PC-9 (cell line): ENCODE measurements at regions not wholly inside any gene's neighbourhood (a gene's known extent, or its start where the extent isn't known, plus 50 kb on each side); places are given as distances from the start of the nearest gene placed in this dataset.

ENCODE experiments used
- BruUV-seq: library from RNA; stranded (reverse); fragments of 400-500 nt; replicated peaks from 2 replicates; lab custom pipeline; 2021; lab: Mats Ljungman, UMichigan
- CTCF ChIA-PET: fragments of 300-600 bp; sonication (Branson Sonifier 250); formaldehyde crosslinking; loops from one replicate; lab custom pipeline; 2022; ENCODE audit warnings: antibody characterized with exemption; lab: Charles Lee
- POLR2A ChIA-PET: fragments of 300-600 bp; sonication (Branson Sonifier 250); formaldehyde crosslinking; loops from one replicate; lab custom pipeline; 2022; ENCODE audit warnings: antibody characterized with exemption; ENCODE audit not compliant: unreplicated experiment; lab: Charles Lee
- DNase-seq, 2 experiments: peaks; one replicate each; pipeline versions ENCODE4 v3.0.0 to v3.0.0-alpha.2; 2015 to 2022; ENCODE audit warnings: mixed read lengths in 1 of 2
- H2AFZ ChIP-seq: fragments of 200-600 bp; sonication (generic); 2 replicates; pipeline ENCODE4 v1.8.1; 2017; ENCODE audit warnings: antibody characterized with exemption
- H3F3A ChIP-seq: fragments of 200-600 bp; sonication (generic); 2 replicates; pipeline ENCODE4 v1.8.1; 2017; ENCODE audit warnings: antibody characterized with exemption, mild to moderate bottlenecking, low read depth; ENCODE audit not compliant: insufficient read depth
- H3K27ac ChIP-seq: fragments of 200-600 bp; sonication (generic); 2 replicates; pipeline ENCODE4 v1.6.1; 2016; ENCODE audit warnings: mixed run types
- H3K27me3 ChIP-seq: fragments of 200-600 bp; sonication (generic); 2 replicates; pipeline ENCODE4 v1.6.1; 2016; ENCODE audit warnings: low read depth, mixed run types; ENCODE audit not compliant: insufficient read depth
- H3K36me3 ChIP-seq: fragments of 200-600 bp; sonication (generic); 2 replicates; pipeline ENCODE4 v1.6.1; 2016; ENCODE audit warnings: low read depth, mixed run types
- H3K4me1 ChIP-seq: fragments of 200-600 bp; sonication (generic); replicated peaks from 2 replicates; pipeline ENCODE4 v1.6.1; 2016; ENCODE audit warnings: mixed run types; ENCODE audit not compliant: insufficient read depth
- H3K4me2 ChIP-seq: fragments of 200-600 bp; sonication (generic); 2 replicates; pipeline ENCODE4 v1.6.1; 2017; ENCODE audit warnings: mixed run types
- H3K4me3 ChIP-seq: fragments of 200-600 bp; sonication (generic); 2 replicates; pipeline ENCODE4 v1.6.1; 2016; ENCODE audit warnings: mixed run types
- H3K79me2 ChIP-seq: fragments of 200-600 bp; sonication (generic); 2 replicates; pipeline ENCODE4 v1.6.1; 2017; ENCODE audit warnings: low read depth, mixed run types
- H3K9me2 ChIP-seq: fragments of 200-600 bp; sonication (generic); 2 replicates; pipeline ENCODE4 v1.8.1; 2017; ENCODE audit warnings: mild to moderate bottlenecking; ENCODE audit not compliant: insufficient read depth
- H3K9me3 ChIP-seq: fragments of 200-600 bp; sonication (generic); 2 replicates; pipeline ENCODE4 v1.8.1; 2016; ENCODE audit warnings: low read depth; ENCODE audit not compliant: insufficient read depth
- H4K20me1 ChIP-seq: fragments of 200-600 bp; sonication (generic); 2 replicates; pipeline ENCODE4 v1.8.1; 2017; ENCODE audit not compliant: insufficient read depth
- EZH2 ChIP-seq: fragments of 200-600 bp; sonication (generic); IDR thresholded peaks from 2 replicates; pipeline ENCODE4 v1.8.0; 2017; ENCODE audit warnings: antibody characterized with exemption, low read depth
- intact Hi-C: fragments of 100-400 bp; cut with micrococcal nuclease; formaldehyde crosslinking; loops from one replicate; pipeline ENCODE4 v1.10.0; 2022; ENCODE audit not compliant: unreplicated experiment
- TF ChIP-seq, protein P1 (sequence below): fragments of 200-600 bp; sonication (generic); conservative IDR thresholded peaks from 2 replicates; pipeline ENCODE4 v1.6.1; 2017; ENCODE audit warnings: mixed run types, antibody characterized with exemption, mild to moderate bottlenecking, moderate library complexity

DNA sequence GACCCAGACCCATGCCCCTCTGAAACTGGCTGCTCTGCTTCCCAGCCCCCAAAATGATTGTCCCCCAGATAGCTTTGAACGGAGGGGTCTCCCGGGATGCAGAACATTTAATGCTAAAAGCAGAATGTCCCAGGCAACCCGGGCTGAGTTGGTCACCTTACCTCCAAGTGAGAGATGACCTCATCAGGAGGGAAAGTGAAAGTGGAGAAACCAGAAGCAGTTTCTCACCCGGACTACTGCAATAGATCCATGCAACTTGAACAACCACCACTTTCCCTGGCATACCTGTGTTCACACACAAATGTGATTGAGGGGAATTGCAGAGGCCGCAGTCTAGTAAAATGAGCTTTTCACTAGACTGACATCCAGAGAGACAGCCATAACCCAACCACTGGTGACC, 75.3 kb upstream of the NPAS2 start:
- TF ChIP-seq EZH2: no peak
- TF ChIP-seq, protein P1, sequence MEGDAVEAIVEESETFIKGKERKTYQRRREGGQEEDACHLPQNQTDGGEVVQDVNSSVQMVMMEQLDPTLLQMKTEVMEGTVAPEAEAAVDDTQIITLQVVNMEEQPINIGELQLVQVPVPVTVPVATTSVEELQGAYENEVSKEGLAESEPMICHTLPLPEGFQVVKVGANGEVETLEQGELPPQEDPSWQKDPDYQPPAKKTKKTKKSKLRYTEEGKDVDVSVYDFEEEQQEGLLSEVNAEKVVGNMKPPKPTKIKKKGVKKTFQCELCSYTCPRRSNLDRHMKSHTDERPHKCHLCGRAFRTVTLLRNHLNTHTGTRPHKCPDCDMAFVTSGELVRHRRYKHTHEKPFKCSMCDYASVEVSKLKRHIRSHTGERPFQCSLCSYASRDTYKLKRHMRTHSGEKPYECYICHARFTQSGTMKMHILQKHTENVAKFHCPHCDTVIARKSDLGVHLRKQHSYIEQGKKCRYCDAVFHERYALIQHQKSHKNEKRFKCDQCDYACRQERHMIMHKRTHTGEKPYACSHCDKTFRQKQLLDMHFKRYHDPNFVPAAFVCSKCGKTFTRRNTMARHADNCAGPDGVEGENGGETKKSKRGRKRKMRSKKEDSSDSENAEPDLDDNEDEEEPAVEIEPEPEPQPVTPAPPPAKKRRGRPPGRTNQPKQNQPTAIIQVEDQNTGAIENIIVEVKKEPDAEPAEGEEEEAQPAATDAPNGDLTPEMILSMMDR: no peak
- Histone ChIP-seq H3K4me3 (no peak overlapping the region), H3F3A (peaks cover 3% of the 10 kb centered on the region; the same call in 1 of the 2 replicates), H3K4me2 (peak overlapping the region; percentile 58), H3K9me3 (peaks cover 8% of the 10 kb centered on the region; the same call in 1 of the 2 replicates), H2AFZ (no peak overlapping the region; the same call in 1 of the 2 replicates), H3K36me3 (no peaks in the 10 kb centered on the region), H3K27ac (no peak overlapping the region), H3K27me3 (no peaks in the 10 kb centered on the region), H3K9me2 (no peaks in the 10 kb centered on the region), H3K79me2 (no peaks in the 10 kb centered on the region), H3K4me1 (peaks cover 27% of the 10 kb centered on the region; the same call in 1 of the 2 replicates), H4K20me1 (no peaks in the 10 kb centered on the region)
- BruUV-seq: no TSS peak
- ChIA-PET POLR2A (no interaction called here), CTCF (no interaction called here)
- DNase-seq: peak in 1 of 2 experiments; percentile 65
- intact Hi-C loops: no loop called here

GRCh38 chr2:100745604-100746003, 74.3 kb upstream of the NPAS2 start:
- ChIA-PET CTCF (no interaction called here), POLR2A (interaction anchor here (0.6 kb wide), 1 partner anchor 371 kb away, joined by 4 read pairs; no protein-coding TSS in a partner anchor)
- H3K79me2 ChIP-seq: no peaks in the 10 kb centered on the region
- BruUV-seq: no TSS peak
- no peaks in the 10 kb centered on the region for H4K20me1 ChIP-seq
- H3K9me2 ChIP-seq: no peaks in the 10 kb centered on the region
- no peak overlapping the region for H3K27ac ChIP-seq
- intact Hi-C loops: no loop called here
- H3K4me2 ChIP-seq: no peak overlapping the region
- DNase-seq: no peak
- TF ChIP-seq, protein P1: no peak
- TF ChIP-seq EZH2: no peak
- H3K4me3 ChIP-seq: no peak overlapping the region
- H3K9me3 ChIP-seq: peaks cover 7% of the 10 kb centered on the region
- no peaks in the 10 kb centered on the region for H3K36me3 ChIP-seq
- peaks cover 3% of the 10 kb centered on the region; the same call in 1 of the 2 replicates for H3F3A ChIP-seq
- H3K4me1 ChIP-seq: peaks cover 27% of the 10 kb centered on the region; the same call in 1 of the 2 replicates
- no peak overlapping the region for H2AFZ ChIP-seq
- no peaks in the 10 kb centered on the region for H3K27me3 ChIP-seq

DNA sequence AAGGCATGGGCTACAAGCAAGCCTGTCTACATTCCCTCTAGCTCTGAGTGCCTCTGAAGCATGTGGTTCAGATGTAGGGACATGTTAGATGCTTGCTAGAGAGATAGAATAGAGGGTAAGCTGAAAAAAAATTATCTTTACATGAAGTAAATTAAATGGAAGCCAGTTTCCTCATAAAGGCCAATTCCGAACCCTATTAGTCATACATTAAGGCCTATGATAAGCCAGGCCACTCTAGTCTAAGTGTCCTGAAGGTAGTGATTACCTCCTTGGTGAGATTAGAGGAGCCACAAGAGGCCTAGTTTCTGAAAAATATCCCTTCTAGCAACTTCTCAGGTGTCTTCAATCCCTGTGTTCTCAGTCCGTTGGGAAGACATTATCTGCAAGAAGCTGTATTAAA, 72.4 kb upstream of the NPAS2 start:
- no peak overlapping the region for H2AFZ ChIP-seq
- no peaks in the 10 kb centered on the region for H3K36me3 ChIP-seq
- H4K20me1 ChIP-seq: no peaks in the 10 kb centered on the region
- no peak overlapping the region for H3K4me3 ChIP-seq
- DNase-seq: peak in 1 of 2 experiments; percentile 74
- no peak overlapping the region for H3K4me2 ChIP-seq
- CTCF ChIA-PET: no interaction called here
- peak overlapping the region; percentile 20; the same call in 1 of the 2 replicates for H3K27ac ChIP-seq
- no peaks in the 10 kb centered on the region for H3K27me3 ChIP-seq
- H3K4me1 ChIP-seq: peaks cover 39% of the 10 kb centered on the region
- H3K9me2 ChIP-seq: no peaks in the 10 kb centered on the region
- TF ChIP-seq, protein P1: no peak
- no peak for TF ChIP-seq EZH2
- H3K9me3 ChIP-seq: peaks cover 7% of the 10 kb centered on the region
- no TSS peak for BruUV-seq
- peaks cover 12% of the 10 kb centered on the region for H3F3A ChIP-seq
- intact Hi-C loops: no loop called here
- H3K79me2 ChIP-seq: no peaks in the 10 kb centered on the region
- POLR2A ChIA-PET: no interaction called here
